Panc1 (cell line): ENCODE measurements at regions not wholly inside any gene's neighbourhood (a gene's known extent, or its start where the extent isn't known, plus 50 kb on each side); places are given as distances from the start of the nearest gene placed in this dataset.

Experiments used
- ATAC-seq: fragments of 200-7000 bp; cut with Tn5 transposase; 2 replicates; pipeline ENCODE4 v1.9.1; 2020; ENCODE audit warnings: mild to moderate bottlenecking, moderate library complexity
- BruUV-seq: library from RNA; stranded (reverse); fragments of 400-500 nt; replicated peaks from 2 replicates; lab custom pipeline; 2021; lab: Mats Ljungman, UMichigan
- CTCF ChIA-PET: fragments of 300-600 bp; sonication (Branson Sonifier 250); formaldehyde crosslinking; loops from one replicate; lab custom pipeline; 2022; ENCODE audit warnings: antibody characterized with exemption; lab: Charles Lee
- POLR2A ChIA-PET: fragments of 300-600 bp; sonication (Branson Sonifier 250); formaldehyde crosslinking; loops from one replicate; lab custom pipeline; 2022; ENCODE audit warnings: antibody characterized with exemption; lab: Charles Lee
- DNase-seq: peaks from one replicate; pipeline ENCODE4 v3.0.0-alpha.2; 2010; ENCODE audit warnings: low read depth, low spot score
- H3K27ac ChIP-seq: 2 replicates; pipeline ENCODE4 v1.5.1; 2011; ENCODE audit warnings: mild to moderate bottlenecking, low read length, inconsistent platforms
- H3K27me3 ChIP-seq: fragments of 200-500 bp; sonication (Bioruptor generic); 2 replicates; pipeline ENCODE4 v1.6.0; 2014; ENCODE audit warnings: low read length, inconsistent platforms; ENCODE audit not compliant: control insufficient read depth, insufficient read depth
- H3K36me3 ChIP-seq: fragments of 200-500 bp; sonication (Bioruptor generic); 2 replicates; pipeline ENCODE4 v1.5.1; 2014; ENCODE audit warnings: inconsistent platforms, mild to moderate bottlenecking, low read length, moderate library complexity; ENCODE audit not compliant: control insufficient read depth, insufficient read depth
- H3K4me1 ChIP-seq: 2 replicates; pipeline ENCODE4 v1.5.1; 2011; ENCODE audit warnings: inconsistent platforms, mild to moderate bottlenecking, low read length, moderate library complexity; ENCODE audit not compliant: control insufficient read depth, insufficient read depth
- H3K4me3 ChIP-seq, 2 experiments: 2 replicates each; pipeline ENCODE4 v1.5.1; 2011 to 2012; ENCODE audit warnings: low read depth in 2 of 2, low read length in 2 of 2, mild to moderate bottlenecking in 2 of 2, inconsistent platforms in 1 of 2, moderate library complexity in 1 of 2
- H3K9me3 ChIP-seq: fragments of 200-500 bp; sonication (Bioruptor generic); 2 replicates; pipeline ENCODE4 v1.5.1; 2014; ENCODE audit warnings: low read depth, mild to moderate bottlenecking, inconsistent platforms, low read length, moderate library complexity; ENCODE audit not compliant: control insufficient read depth, insufficient read depth
- CTCF ChIP-seq: fragments of 450-650 bp; IDR thresholded peaks from 2 replicates; pipeline ENCODE4 v1.5.1; 2017; ENCODE audit warnings: mild to moderate bottlenecking
- POLR2AphosphoS5 ChIP-seq: IDR thresholded peaks from 2 replicates; pipeline ENCODE4 v1.6.1; 2012; ENCODE audit warnings: mild to moderate bottlenecking, low read depth, low read length, moderate library complexity
- REST ChIP-seq, 2 experiments: IDR thresholded peaks; 2 replicates each; pipeline ENCODE4 v1.6.1; 2011 to 2012; ENCODE audit warnings: low read depth in 2 of 2, control low read depth in 1 of 2, low read length in 1 of 2, mild to moderate bottlenecking in 1 of 2, moderate library complexity in 1 of 2; ENCODE audit not compliant: insufficient read depth in 1 of 2
- SIN3A ChIP-seq: IDR thresholded peaks from 2 replicates; pipeline ENCODE4 v1.6.1; 2012; ENCODE audit warnings: low read depth, mild to moderate bottlenecking, low read length, moderate library complexity, borderline replicate concordance; ENCODE audit not compliant: insufficient read depth
- TCF7L2 ChIP-seq: IDR thresholded peaks from 2 replicates; pipeline ENCODE4 v1.6.1; 2011; ENCODE audit warnings: mild to moderate bottlenecking, low read depth, low read length, inconsistent platforms
- in situ Hi-C: cut with HindIII; loops from 2 replicates; pipeline ENCODE4 v1.10.0; 2016; ENCODE audit warnings: low sequenced_read_pairs, low pct_unique_long_range_greater_than_20kb
- intact Hi-C: fragments of 100-400 bp; cut with micrococcal nuclease; formaldehyde crosslinking; loops from one replicate; pipeline ENCODE4 v1.10.0; 2022; ENCODE audit not compliant: unreplicated experiment

GRCh38 chr2:129872446-129872845 is 107.0 kb upstream of the RAB6C start:
- no peaks in the 10 kb centered on the region for H3K4me1 ChIP-seq
- TF ChIP-seq REST (IDR thresholded peaks at IDR 0.05; ENCODE audit: insufficient read depth in 1 of 2, low read depth in 2 of 2, low read length in 1 of 2) (no peak), POLR2AphosphoS5 (no peak), CTCF (no peak), TCF7L2 (no peak), SIN3A (no peak)
- H3K9me3 ChIP-seq = no peaks in the 10 kb centered on the region
- H3K27ac ChIP-seq = no peak overlapping the region
- intact Hi-C loops (no loop called here), in situ Hi-C loops (no loop called here)
- no TSS peak for BruUV-seq
- ChIA-PET CTCF (no interaction called here), POLR2A (no interaction called here)
- ATAC-seq = no peak
- H3K4me3 ChIP-seq = no peak overlapping the region
- no peaks in the 10 kb centered on the region for H3K36me3 ChIP-seq
- H3K27me3 ChIP-seq = no peaks in the 10 kb centered on the region; the same call in 1 of the 2 replicates
- DNase-seq = no peak

GRCh38 chr2:129876541-129876940 is 102.9 kb upstream of the RAB6C start:
- H3K36me3 ChIP-seq = no peaks in the 10 kb centered on the region
- ChIA-PET POLR2A (no interaction called here), CTCF (no interaction called here)
- intact Hi-C loops = no loop called here
- no peak overlapping the region for H3K27ac ChIP-seq
- in situ Hi-C loops = no loop called here
- BruUV-seq = no TSS peak
- peak overlapping the region in 1 of 2 experiments; percentile 66; a peak in 1 of 4 replicates for H3K4me3 ChIP-seq
- no peaks in the 10 kb centered on the region for H3K4me1 ChIP-seq
- H3K27me3 ChIP-seq = no peaks in the 10 kb centered on the region; the same call in 1 of the 2 replicates
- ATAC-seq (no peak), DNase-seq (no peak)
- H3K9me3 ChIP-seq = no peaks in the 10 kb centered on the region
- TF ChIP-seq POLR2AphosphoS5 (no peak), TCF7L2 (no peak), REST (IDR thresholded peaks at IDR 0.05; ENCODE audit: insufficient read depth in 1 of 2, low read depth in 2 of 2, low read length in 1 of 2) (no peak), SIN3A (no peak), CTCF (no peak)
